HK-2 (cell line): ENCODE measurements at regions not wholly inside any gene's neighbourhood (a gene's known extent, or its start where the extent isn't known, plus 50 kb on each side); places are given as distances from the start of the nearest gene placed in this dataset.
"Not testable (repeated sequence)": the region's sequence is repeated elsewhere in the genome, so short reads cannot be mapped to it uniquely, and the experiment has no call there.

Source experiments
- DNase-seq: peaks from one replicate; pipeline ENCODE4 v3.0.0-alpha.2; 2018; ENCODE audit not compliant: unreplicated experiment

DNA sequence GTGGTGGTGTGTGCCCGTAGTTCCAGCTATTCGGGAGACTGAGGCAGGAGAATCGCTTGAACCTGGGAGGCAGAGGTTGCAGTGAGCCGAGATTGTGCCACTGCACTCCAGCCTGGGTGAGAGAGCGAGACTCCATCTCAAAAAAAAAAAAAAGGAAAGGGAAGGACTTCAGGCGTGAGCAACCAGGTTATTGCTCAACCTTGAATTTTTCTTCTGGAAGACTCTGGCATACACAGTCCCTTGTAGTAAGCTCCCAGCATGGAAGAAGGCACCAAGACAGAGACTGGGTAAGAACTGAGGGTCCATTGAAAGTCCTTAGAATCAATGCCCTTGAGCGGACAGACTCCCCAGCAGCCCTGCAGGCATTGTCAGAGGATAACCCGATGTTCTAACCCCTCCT, 75.0 kb downstream of the C9orf50 start:
- DNase-seq, result not testable (repeated sequence)

- no peak for DNase-seq
Observed at GRCh38 chr9:129544761-129545160, 76.1 kb downstream of the C9orf50 start.

GRCh38 chr9:129542741-129543140, 78.2 kb downstream of the C9orf50 start:
- DNase-seq, result no peak

DNA sequence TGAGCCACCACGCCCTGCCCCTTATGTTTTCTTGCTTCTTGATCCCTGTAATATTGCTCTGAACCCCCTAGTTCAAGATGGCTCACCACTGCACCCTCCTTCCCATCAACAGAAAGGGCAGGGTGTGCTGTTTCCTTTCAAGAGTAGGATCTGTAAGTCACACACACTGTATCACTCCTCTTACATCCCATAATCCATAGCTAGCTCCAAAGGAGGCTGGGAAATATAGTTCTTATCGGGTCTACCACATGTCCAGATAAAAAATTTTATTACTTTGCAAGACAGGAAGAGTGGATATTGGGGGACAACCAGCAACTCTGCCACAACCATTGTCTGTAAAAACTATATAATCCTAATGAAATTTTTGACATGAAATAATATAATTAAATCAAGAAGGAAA, 79.6 kb downstream of the C9orf50 start:
- no peak for DNase-seq

- DNase-seq, result no peak
Observed at GRCh38 chr9:129539446-129539845, 81.5 kb downstream of the C9orf50 start.

DNA sequence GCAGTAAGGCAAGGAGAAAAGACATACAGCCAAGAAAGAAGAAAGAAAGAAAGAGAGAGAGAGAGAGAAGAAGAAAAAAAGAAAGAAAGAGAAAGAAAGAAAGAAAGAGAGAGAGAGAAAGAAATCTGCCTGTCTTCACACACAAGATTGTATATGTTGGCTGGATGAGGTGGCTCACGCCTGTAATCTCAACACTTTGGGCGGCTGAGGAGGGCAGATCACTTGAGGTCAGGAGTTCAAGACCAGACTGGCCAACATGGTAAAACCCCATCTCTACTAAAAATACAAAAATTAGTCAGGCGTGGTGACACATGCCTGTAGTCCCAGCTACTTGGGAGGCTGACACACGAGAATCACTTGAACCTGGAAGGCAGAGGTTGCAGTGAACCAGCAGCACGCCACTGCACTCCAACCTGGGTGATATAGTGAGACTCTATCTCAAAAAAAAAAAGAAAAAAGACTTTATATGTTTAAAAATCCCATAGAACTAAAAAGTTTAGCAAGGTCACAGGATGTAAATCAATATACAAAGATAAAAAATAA, 89.0 kb downstream of the C9orf50 start:
- not testable (repeated sequence) for DNase-seq

GRCh38 chr9:129527955-129528354, 92.9 kb downstream of the C9orf50 start:
- DNase-seq, result not testable (repeated sequence)

GRCh38 chr9:129525656-129526196, 95.2 kb downstream of the C9orf50 start:
- DNase-seq, result no peak

- DNase-seq, result no peak
Observed at GRCh38 chr9:129524582-129525270, 96.2 kb downstream of the C9orf50 start.

DNA sequence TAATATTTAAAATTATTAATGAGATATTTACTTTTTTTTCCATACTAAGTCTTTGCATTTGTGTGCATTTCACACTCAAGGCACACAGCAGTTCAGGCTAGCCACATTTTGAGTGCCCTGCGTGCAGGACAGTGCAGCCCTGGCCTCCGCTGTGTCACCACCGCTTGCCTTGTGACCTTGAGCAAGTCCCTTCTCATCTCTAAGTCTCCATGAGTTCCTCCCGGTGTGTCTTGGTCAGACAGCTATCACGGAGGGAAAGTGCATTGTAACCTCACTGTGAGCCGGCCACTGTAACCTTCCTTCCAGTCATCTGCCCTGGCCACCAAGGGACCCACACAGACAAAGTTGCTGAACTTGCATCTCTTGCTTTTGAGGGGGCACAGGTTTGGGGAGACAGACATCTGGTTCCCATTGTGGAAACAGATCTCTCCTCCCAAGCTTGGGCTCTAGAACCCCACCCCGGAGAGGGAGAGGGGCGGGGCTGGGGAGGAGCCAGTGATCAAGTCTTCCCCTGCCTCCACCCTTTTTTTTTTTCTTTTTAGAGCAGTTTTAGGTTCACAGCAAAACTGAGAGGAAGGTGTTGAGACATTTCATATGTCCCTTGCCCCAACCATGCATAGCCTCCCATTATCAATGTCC, 96.8 kb downstream of the C9orf50 start:
- DNase-seq, result no peak

DNA sequence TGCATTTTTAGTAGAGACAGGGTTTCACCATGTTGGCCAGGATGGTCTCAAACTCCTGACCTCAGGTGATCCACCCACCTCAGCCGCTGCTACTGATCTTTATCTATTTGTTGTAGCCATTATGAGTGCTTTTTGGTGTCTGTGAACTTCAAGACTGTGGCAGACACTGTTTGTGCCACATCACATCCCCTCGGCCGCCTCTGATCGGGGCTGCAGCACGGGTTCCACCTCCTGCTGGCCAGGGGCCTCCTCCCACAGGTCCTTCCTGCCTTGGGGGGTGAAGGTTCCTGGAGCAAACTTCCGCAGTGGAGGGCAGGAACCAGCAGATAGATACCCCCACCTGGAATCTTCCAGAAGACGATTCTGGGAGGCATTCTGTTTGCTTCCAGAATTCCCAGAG, 98.5 kb downstream of the C9orf50 start:
- DNase-seq, result no peak

GRCh38 chr9:129520082-129520481, 100.8 kb downstream of the C9orf50 start:
- DNase-seq, result no peak

DNA sequence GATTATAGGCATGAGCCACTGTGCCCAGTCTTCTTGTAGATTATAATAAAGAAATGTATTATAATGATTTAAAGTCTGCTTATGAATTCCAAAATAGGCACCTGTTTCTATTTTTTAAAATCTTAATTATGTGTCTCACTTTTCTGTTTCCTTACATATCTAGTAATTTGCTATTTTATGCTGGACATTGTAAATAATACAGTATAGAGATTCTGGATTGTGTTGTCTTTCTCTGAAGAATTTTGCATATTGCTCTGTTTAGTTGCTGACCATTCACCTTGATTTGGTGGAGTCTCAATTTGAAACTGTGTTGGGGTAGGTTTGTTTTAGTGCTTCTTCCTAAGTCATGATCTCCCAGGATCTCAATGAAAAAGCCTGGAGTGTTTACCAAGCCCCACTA, 102.8 kb downstream of the C9orf50 start:
- DNase-seq, result no peak

GRCh38 chr9:129517006-129517405, 103.9 kb downstream of the C9orf50 start:
- no peak for DNase-seq

GRCh38 chr9:129514891-129515290, 106.0 kb downstream of the C9orf50 start:
- DNase-seq, result no peak

- DNase-seq, result no peak
Observed at GRCh38 chr9:129514497-129514867, 106.4 kb downstream of the C9orf50 start.

DNA sequence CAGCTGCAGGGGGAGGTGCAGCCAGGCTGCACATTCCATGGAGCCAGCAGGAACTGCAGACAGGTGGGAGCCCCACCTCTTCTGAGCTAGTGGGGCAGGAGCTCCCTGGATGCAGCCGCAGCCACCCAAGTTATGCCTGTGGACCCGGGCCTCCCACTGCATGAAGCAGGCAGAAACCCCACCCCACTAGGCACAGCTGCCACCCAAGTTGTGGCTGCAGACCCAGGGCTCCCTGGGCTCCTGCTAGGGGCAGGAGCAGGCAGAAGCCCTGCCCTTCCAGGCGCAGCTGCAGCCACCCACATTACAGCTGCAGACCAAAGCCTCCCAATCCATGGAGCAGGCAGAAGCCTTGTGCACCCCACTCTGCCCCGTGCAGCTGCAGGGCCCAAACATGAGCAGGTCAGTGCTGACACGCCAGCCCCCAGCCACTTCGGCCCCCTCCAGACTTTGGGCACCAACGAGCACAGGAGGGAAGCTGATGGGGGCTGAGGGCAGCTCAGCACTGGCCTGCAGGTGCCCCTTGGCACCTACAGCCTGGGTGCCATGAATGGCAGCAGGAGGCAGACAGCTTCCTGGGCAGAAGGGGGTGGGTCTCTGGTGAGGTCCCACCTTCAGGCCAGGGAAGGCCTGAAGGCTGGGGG, 106.9 kb downstream of the C9orf50 start:
- no peak for DNase-seq

DNA sequence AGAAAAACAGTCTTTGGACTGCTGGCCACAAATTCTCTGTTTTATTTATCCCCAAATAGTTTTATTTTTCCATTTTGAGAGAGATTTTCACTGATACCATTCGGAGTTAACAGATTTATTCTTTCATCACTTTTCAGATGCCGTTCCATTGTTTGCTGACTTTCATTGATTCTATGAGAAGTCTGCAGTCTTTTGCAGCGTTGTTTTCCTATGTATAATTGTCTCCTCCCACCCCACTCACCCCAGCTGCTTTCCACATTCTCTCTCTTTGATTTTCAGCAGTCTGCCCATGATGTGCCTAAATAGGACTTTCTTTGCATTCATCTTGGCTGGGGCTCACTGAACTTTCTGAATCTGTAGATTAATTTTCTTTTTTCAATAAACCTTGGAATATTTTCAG, 107.6 kb downstream of the C9orf50 start:
- no peak for DNase-seq

GRCh38 chr9:129511285-129511900, 109.5 kb downstream of the C9orf50 start:
- DNase-seq, result no peak

DNA sequence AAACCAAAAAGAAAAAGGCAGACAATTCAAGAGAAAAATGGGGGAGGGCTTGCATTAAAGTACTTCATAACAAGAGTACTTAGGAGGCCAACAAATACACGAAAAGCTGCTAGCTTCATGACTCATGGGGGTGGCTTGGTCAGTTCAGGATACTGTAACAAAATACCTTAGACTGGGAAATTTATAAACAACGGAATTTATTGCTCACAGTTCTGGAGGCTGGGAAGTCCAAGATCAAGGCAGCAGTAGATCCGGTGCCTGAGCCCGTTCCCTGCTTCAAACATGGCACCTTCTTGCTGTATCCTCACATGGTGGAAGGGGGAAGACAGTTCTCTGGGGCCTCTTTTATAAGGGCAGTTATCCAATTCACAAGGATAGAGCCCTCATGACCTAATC, 111.4 kb downstream of the C9orf50 start:
- DNase-seq, result no peak

GRCh38 chr9:129507805-129508204, 113.1 kb downstream of the C9orf50 start:
- DNase-seq, result no peak

DNA sequence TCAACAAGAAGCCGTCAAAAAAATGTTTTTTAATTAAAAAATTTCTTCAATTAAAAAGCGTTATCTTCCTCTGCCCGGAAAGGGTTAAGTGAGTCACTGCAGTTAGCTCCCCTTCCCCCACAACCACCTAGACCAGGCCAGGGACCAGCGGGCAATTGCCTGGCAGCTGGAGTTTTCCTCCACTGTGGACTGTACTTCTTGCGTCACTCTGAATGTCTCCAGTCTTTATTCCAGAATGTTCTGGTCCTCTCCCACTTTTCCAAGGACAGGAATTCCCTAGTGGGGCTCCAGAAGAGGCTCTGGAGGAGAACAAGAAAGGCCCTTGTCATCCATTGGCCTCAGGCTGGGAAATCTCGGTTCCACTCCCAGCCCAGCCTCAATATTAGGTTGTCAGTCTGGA, 114.0 kb downstream of the C9orf50 start:
- no peak for DNase-seq
